ENCODE measurements at regions not wholly inside any gene's neighbourhood (a gene's known extent, or its start where the extent isn't known, plus 50 kb on each side); places are given as distances from the start of the nearest gene placed in this dataset.

- no peak for DNase-seq
Measured at GRCh38 chr7:15737601-15738000, 51.1 kb upstream of the MEOX2 start.
